Common myeloid progenitor, CD34-positive (primary cell): ENCODE measurements at regions not wholly inside any gene's neighbourhood (a gene's known extent, or its start where the extent isn't known, plus 50 kb on each side); places are given as distances from the start of the nearest gene placed in this dataset.

ENCODE experiments used
- CTCF ChIA-PET: fragments of 350-600 bp; sonication (Branson Sonifier 250); formaldehyde crosslinking; loops from one replicate; lab custom pipeline; 2021; ENCODE audit warnings: antibody characterized with exemption; lab: Charles Lee
- POLR2A ChIA-PET: fragments of 350-600 bp; sonication (Branson Sonifier 250); formaldehyde crosslinking; loops from one replicate; lab custom pipeline; 2021; ENCODE audit warnings: antibody characterized with exemption; lab: Charles Lee
- DNase-seq, 3 donors: peaks; one replicate each; pipeline versions ENCODE4 v3.0.0 to v3.0.0-alpha.2; 2013
- H3K27ac ChIP-seq, 2 experiments: 1 replicate in 1 of 2; 2 replicates in 1 of 2; pipeline ENCODE4 v1.7.0; 2013; ENCODE audit warnings: inconsistent platforms in 2 of 2, low read length in 2 of 2, mild to moderate bottlenecking in 2 of 2, low read depth in 1 of 2, moderate library complexity in 1 of 2; ENCODE audit not compliant: severe bottlenecking in 2 of 2, insufficient read depth in 1 of 2, poor library complexity in 1 of 2
- H3K27me3 ChIP-seq, 5 experiments: replicated peaks in 2 of 5; 1 replicate in 3 of 5; 2 replicates in 2 of 5; pipeline versions ENCODE4 v1.6.1 to v1.7.0; 2013; ENCODE audit warnings: low read length in 4 of 5, mild to moderate bottlenecking in 2 of 5, moderate library complexity in 2 of 5, inconsistent platforms in 1 of 5; ENCODE audit not compliant: insufficient read depth in 5 of 5, control insufficient read depth in 4 of 5
- H3K36me3 ChIP-seq, 4 experiments: 1 replicate in 2 of 4; 2 replicates in 2 of 4; pipeline versions ENCODE4 v1.6.1 to v1.7.0; 2013; ENCODE audit warnings: low read length in 3 of 4, control low read depth in 1 of 4, mild to moderate bottlenecking in 1 of 4; ENCODE audit not compliant: control insufficient read depth in 4 of 4, insufficient read depth in 4 of 4
- H3K4me1 ChIP-seq, 4 experiments: 1 replicate in 3 of 4; 2 replicates in 1 of 4; pipeline versions ENCODE4 v1.6.1 to v1.7.1; 2013; ENCODE audit warnings: low read length in 3 of 4, mild to moderate bottlenecking in 3 of 4, control low read depth in 1 of 4, inconsistent platforms in 1 of 4, moderate library complexity in 1 of 4; ENCODE audit not compliant: control insufficient read depth in 4 of 4, insufficient read depth in 4 of 4; ENCODE audit errors: control extremely low read depth in 1 of 4
- H3K4me3 ChIP-seq, 7 experiments: 1 replicate in 4 of 7; 2 replicates in 3 of 7; pipeline versions ENCODE4 v1.5.1 to v1.7.0; 2013; ENCODE audit warnings: mild to moderate bottlenecking in 7 of 7, low read length in 6 of 7, moderate library complexity in 6 of 7, inconsistent platforms in 2 of 7, low read depth in 2 of 7, control low read depth in 1 of 7; ENCODE audit not compliant: insufficient read depth in 4 of 7, control insufficient read depth in 1 of 7; ENCODE audit errors: extremely low read depth in 1 of 7
- H3K9me3 ChIP-seq, 5 experiments: 1 replicate in 4 of 5; 2 replicates in 1 of 5; pipeline versions ENCODE4 v1.6.1 to v1.7.1; 2013; ENCODE audit warnings: low read length in 4 of 5, mild to moderate bottlenecking in 2 of 5, inconsistent platforms in 1 of 5, low read depth in 1 of 5, moderate library complexity in 1 of 5; ENCODE audit not compliant: control insufficient read depth in 4 of 5, insufficient read depth in 2 of 5; ENCODE audit errors: control extremely low read depth in 1 of 5
- WGBS: methylation state at CpG from one replicate; pipeline ENCODE4 v1.1.5; 2013; ENCODE audit not compliant: insufficient coverage; 5-methylcytosine and 5-hydroxymethylcytosine counted together

DNA sequence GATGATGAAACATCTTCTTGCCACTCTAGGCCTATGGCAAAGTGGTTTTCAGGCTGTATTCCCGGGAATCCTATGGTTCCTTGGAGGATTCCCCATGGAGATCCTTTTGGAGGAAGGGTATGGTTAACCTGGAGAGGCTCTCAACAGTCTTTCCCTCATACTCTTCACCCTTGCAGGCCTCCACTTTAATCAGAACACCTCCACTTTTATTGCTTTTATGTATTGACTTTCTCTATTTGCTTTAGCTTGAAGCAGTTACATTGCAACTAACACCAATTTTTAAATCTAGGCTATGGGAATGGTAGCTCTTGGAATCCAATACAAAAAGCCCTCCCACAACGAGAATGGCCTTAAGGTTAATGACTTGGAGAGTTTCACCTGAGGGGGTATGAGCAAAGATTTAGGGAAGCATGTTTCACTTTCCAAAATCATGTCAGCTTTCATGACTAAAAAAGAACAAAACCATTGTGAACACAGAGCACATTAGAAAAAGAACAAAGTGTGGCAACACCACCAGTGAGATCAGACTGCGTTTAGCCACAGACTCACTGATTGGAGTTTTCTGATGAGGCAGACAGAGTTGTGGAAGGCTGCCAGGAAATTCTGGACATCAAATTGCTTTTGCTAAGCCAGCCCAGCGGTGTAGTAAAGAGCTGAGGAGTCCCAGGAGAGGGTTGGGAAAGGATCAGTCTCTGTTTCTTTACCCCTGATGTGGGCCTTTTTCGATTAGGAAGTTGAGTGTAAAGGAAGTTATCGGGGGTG lies 130.4 kb upstream of the BMPER start:
- DNase-seq, result no peak
- POLR2A ChIA-PET, result no interaction called here
- CTCF ChIA-PET, result interaction anchor here (1.9 kb wide), 1 partner anchor 14 kb away, joined by 6 read pairs; no protein-coding TSS in a partner anchor
- 93% methylated on average over 5 of the region's 6 CpGs for WGBS
- H3K4me1 ChIP-seq, result no peaks in the 10 kb centered on the region
- H3K9me3 ChIP-seq, result no peaks in the 10 kb centered on the region
- no peak overlapping the region for H3K27ac ChIP-seq
- H3K4me3 ChIP-seq, result no peak overlapping the region
- no peaks in the 10 kb centered on the region for H3K36me3 ChIP-seq
- H3K27me3 ChIP-seq, result no peaks in the 10 kb centered on the region

DNA sequence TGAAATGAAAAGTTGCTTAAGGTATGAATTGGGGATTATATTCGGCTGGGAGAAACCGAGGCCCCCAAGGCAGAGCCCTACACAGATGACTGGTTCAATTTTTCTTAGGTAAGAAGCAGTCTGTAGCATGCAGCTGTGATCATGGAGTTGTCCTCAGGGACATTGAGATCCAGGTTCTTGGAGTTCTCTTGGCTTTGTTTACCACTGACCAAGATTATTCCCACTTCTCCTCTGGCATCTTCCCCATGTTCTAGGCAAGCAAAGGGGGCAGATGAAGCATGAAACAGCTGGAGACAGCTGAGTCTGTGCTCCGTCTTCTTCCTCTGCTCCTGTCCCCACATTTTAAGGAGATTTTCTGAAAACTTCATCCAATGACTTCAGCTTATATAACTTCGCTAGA lies 129.5 kb upstream of the BMPER start:
- Histone ChIP-seq H3K27me3 (no peaks in the 10 kb centered on the region), H3K9me3 (no peaks in the 10 kb centered on the region), H3K36me3 (no peaks in the 10 kb centered on the region), H3K4me1 (peaks cover 0 to 2% (median 0%) of the 10 kb centered on the region in 4 experiments), H3K4me3 (no peak overlapping the region), H3K27ac (no peak overlapping the region)
- no peak for DNase-seq
- ChIA-PET CTCF (no interaction called here), POLR2A (no interaction called here)
- 100% methylated on average over 1 of the region's 4 CpGs for WGBS

DNA sequence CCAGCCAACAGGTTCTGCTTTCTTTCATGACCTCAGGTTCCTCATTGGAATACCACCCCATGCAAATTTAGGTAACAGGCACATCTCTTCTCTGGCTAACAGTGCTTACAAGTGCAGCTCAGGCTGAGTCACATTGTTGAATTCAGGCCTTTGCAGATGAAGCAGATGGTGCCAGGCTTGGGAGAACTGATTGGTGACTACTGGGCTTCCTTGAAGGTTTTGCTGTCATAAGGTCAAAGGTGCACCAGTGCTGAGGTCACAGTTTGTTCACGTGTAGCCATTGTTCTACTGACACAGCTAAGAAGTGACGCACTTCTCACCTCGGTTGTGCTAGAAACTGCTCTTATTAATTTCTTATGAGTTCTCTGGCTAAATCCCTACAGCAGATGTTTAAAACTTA lies 128.6 kb upstream of the BMPER start:
- Histone ChIP-seq H3K4me3 (no peak overlapping the region), H3K9me3 (no peaks in the 10 kb centered on the region), H3K27me3 (no peaks in the 10 kb centered on the region), H3K27ac (no peak overlapping the region), H3K4me1 (peaks cover 0 to 6% (median 0%) of the 10 kb centered on the region in 4 experiments), H3K36me3 (no peaks in the 10 kb centered on the region)
- POLR2A ChIA-PET, result no interaction called here
- CTCF ChIA-PET, result no interaction called here
- 72% methylated on average over 3 of the region's 3 CpGs for WGBS
- no peak for DNase-seq

DNA sequence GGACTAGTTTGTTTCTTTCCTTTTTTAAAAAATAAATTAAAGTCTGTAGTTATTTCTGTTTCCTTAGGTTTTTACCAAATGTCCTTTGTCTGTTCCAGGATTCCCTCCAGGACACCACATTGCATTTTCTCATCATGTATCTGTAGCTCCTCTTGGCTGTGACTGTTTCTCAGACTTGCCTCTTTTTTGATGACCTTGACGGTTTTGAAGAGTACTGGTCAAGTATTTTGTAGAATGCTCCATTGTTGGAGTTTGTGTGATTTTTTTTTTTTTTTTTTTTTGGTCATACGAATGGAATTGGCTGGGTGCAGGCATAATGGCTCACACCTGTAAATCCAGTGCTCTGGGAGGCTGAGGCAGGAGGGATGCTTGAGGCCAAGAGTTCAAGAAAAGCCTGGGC lies 127.1 kb upstream of the BMPER start:
- DNase-seq, result no peak
- POLR2A ChIA-PET, result no interaction called here
- Histone ChIP-seq H3K27ac (no peak overlapping the region), H3K4me3 (no peak overlapping the region), H3K4me1 (peaks cover 0 to 7% (median 3%) of the 10 kb centered on the region in 4 experiments), H3K36me3 (no peaks in the 10 kb centered on the region), H3K27me3 (no peaks in the 10 kb centered on the region), H3K9me3 (peaks cover 0 to 6% (median 5%) of the 10 kb centered on the region in 5 experiments)
- WGBS, result 100% methylated on average over 1 of the region's 2 CpGs
- CTCF ChIA-PET, result no interaction called here

DNA sequence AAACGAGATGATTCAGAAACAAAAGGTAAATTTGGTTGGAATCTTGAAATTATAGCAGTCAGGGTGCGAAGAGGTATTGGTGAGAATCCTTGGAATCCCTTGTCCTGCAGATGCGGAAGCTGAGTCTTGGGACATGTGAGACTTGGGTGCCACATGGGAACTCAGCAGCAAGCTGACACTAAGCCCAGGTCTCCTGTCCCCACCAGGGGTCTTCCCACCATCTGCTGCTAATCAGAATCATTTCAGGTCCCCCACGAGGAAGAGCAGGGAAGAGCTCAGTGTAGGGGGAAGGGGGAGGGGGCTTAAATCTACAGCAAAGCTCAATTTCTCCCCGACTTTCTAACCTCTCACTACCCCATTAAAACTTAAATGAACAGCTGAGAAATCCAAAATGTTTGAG lies 126.1 kb upstream of the BMPER start:
- peaks cover 0 to 7% (median 3%) of the 10 kb centered on the region in 4 experiments for H3K4me1 ChIP-seq
- no peak overlapping the region for H3K27ac ChIP-seq
- no peak overlapping the region for H3K4me3 ChIP-seq
- CTCF ChIA-PET, result interaction anchor here (1.6 kb wide), 1 partner anchor 29 kb away, joined by 6 read pairs; no protein-coding TSS in a partner anchor
- no peaks in the 10 kb centered on the region for H3K36me3 ChIP-seq
- no peaks in the 10 kb centered on the region for H3K27me3 ChIP-seq
- 100% methylated on average over 3 of the region's 5 CpGs for WGBS
- H3K9me3 ChIP-seq, result peaks cover 0 to 6% (median 5%) of the 10 kb centered on the region in 5 experiments
- POLR2A ChIA-PET, result no interaction called here
- DNase-seq, result no peak

DNA sequence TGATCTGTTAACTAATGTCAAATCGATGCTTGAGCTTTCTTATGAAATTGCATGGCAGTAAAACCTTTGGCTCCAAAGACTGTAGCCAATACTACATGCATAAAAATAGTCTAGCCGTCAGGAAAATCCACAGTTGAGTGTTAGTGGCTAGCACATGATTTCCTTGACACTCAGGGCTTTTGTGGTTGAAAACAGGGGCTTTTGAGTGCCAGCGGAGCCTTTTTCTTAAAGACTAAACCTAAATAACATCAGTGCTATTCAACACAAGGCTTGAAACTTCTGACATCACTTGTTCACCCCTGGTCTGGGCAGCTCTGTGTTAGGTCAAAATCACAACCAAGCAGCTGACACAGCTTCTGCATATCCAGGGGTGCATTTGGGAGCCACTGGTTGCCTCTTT lies 124.2 kb upstream of the BMPER start:
- 17% methylated on average over 2 of the region's 3 CpGs for WGBS
- Histone ChIP-seq H3K27ac (no peak overlapping the region), H3K27me3 (no peaks in the 10 kb centered on the region), H3K4me1 (peaks cover 0 to 7% (median 3%) of the 10 kb centered on the region in 4 experiments), H3K36me3 (no peaks in the 10 kb centered on the region), H3K9me3 (peaks cover 0 to 6% (median 5%) of the 10 kb centered on the region in 5 experiments), H3K4me3 (no peak overlapping the region)
- CTCF ChIA-PET, result no interaction called here
- peak in 1 of 3 donors; percentile 30 for DNase-seq
- POLR2A ChIA-PET, result no interaction called here

DNA sequence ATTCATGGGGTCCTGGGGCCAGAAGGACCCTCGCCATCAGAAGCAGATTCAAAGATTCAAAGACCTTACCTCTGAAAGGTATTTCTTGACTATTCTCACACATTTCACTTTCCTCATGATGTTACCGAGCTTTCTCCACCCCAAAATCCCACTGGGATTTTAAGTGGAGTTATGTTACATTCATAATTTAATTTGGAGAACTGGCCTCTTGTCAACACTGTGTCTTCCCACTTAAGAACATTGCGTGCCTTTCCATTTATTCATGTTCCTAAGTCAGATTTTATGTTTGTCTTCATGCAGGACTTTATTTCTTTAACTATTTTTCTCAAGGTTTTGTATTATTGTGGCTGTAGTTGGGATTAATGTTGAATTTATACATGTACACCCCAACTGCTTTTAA lies 123.5 kb upstream of the BMPER start:
- 100% methylated on average over 1 of the region's 3 CpGs for WGBS
- ChIA-PET POLR2A (no interaction called here), CTCF (no interaction called here)
- no peak for DNase-seq
- peaks cover 0 to 7% (median 3%) of the 10 kb centered on the region in 4 experiments for H3K4me1 ChIP-seq
- peaks cover 0 to 6% (median 5%) of the 10 kb centered on the region in 5 experiments for H3K9me3 ChIP-seq
- H3K27ac ChIP-seq, result no peak overlapping the region
- no peak overlapping the region for H3K4me3 ChIP-seq
- H3K27me3 ChIP-seq, result no peaks in the 10 kb centered on the region
- H3K36me3 ChIP-seq, result no peaks in the 10 kb centered on the region
